ENCODE measurements at regions not wholly inside any gene's neighbourhood (a gene's known extent, or its start where the extent isn't known, plus 50 kb on each side); places are given as distances from the start of the nearest gene placed in this dataset.

- Mint-ChIP-seq H3K4me1 (ENCODE audit: low read depth) (no peaks in the 10 kb centered on the region), H3K27ac (no peak overlapping the region), H3K4me3 (no peak overlapping the region), H3K9me3 (no peaks in the 10 kb centered on the region), H3K36me3 (ENCODE audit: low read depth) (no peaks in the 10 kb centered on the region), H3K27me3 (no peaks in the 10 kb centered on the region)
- intact Hi-C loops (cut with micrococcal nuclease), result no loop called here
Observed at GRCh38 chr4:36747277-36748129, 466.1 kb downstream of the DTHD1 start.

GRCh38 chr4:36753048-36753447, 471.6 kb downstream of the DTHD1 start:
- Mint-ChIP-seq H3K4me3 (no peak overlapping the region), H3K27me3 (no peaks in the 10 kb centered on the region)

DNA sequence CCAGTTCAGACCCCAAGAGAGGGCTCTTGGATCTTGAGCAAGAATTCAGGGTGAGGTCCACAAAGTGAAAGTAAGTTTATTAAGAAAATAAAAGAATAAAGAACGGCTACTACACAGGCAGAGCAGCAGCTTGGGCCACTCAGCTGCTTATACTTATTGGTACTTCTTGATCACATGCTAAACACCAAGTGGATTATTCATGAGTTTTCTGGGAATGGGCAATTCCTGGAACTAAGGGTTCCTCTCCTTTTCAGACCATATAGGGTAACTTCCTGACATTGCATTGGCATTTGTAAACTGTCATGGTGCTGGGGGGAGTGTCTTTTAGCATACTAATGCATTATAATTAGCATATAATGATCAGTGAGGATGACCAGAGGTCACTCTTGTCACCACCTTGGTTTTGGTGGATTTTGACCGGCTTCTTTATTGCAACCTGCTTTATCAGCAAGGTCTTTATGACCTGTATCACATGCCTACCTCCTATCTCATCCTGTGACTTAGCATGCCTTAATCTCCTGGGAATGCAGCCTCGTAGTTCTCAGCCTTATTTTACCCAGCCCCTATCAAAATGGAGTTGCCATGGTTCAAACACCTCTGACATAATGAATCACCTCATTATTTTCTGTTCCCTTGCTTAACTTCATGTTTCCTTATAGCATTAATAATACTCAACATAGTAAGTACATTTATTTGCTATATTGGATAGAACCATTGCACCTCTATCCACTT, 476.3 kb downstream of the DTHD1 start:
- no peaks in the 10 kb centered on the region for H3K27me3 Mint-ChIP-seq
- H3K4me1 Mint-ChIP-seq (ENCODE audit: low read depth), result no peaks in the 10 kb centered on the region
- no peak overlapping the region for H3K4me3 Mint-ChIP-seq
- no peak overlapping the region for H3K27ac Mint-ChIP-seq
- intact Hi-C loops (cut with micrococcal nuclease), result no loop called here
- H3K9me3 Mint-ChIP-seq, result peaks cover 16% of the 10 kb centered on the region
- no peaks in the 10 kb centered on the region for H3K36me3 Mint-ChIP-seq (ENCODE audit: low read depth)

More at GRCh38 chr4:36753048-36753447, 471.6 kb downstream of the DTHD1 start:
- intact Hi-C loops (cut with micrococcal nuclease), result no loop called here
- Mint-ChIP-seq H3K9me3 (no peaks in the 10 kb centered on the region), H3K36me3 (ENCODE audit: low read depth) (no peaks in the 10 kb centered on the region), H3K4me1 (ENCODE audit: low read depth) (no peaks in the 10 kb centered on the region), H3K27ac (no peak overlapping the region)

DNA sequence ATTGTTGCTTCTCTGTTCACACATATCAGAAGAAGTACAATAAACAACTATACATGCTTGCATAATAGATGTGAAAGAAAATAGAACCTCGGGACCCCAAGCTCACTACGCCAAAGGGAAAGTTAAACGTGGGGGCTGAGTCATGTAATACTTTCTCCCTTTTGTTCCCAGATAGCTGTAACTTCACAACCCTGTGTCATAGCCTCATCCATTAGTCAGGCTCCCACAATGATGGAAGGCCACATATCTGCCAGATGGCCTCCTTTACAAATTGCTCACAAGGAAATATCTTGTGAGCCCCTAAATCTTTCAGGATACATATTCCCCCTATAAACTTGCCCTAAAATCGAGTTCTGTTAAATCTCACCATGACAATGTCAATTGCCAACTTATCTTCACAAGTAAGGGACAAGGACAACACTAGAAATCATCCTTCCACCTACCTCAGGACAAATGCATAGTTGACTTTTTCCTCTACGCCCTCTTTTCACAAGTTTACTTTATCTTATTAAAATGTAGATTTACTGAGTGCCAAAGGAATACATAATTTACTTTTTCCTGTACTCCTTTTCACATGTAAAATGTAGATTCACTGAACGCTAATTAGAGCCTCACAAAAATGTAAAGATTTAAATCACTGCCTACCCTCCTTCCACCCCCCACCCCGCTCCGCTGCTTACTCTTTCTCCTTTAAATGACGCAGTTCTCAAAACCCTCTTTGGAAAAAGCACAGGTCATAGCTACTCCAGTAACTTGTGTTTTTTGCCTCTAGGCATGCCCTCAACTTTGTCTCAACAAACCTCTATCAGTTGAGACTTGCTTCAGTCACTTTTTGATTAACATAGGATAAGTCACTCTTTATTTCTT, 477.1 kb downstream of the DTHD1 start:
- Mint-ChIP-seq H3K9me3 (peaks cover 16% of the 10 kb centered on the region), H3K27ac (no peak overlapping the region), H3K4me1 (ENCODE audit: low read depth) (no peaks in the 10 kb centered on the region), H3K27me3 (no peaks in the 10 kb centered on the region), H3K4me3 (no peak overlapping the region), H3K36me3 (ENCODE audit: low read depth) (no peaks in the 10 kb centered on the region)
- intact Hi-C loops (cut with micrococcal nuclease), result no loop called here

- Mint-ChIP-seq H3K4me3 (no peak overlapping the region), H3K9me3 (peaks cover 16% of the 10 kb centered on the region), H3K4me1 (ENCODE audit: low read depth) (no peaks in the 10 kb centered on the region), H3K27ac (no peak overlapping the region), H3K27me3 (no peaks in the 10 kb centered on the region), H3K36me3 (ENCODE audit: low read depth) (no peaks in the 10 kb centered on the region)
- intact Hi-C loops (cut with micrococcal nuclease), result no loop called here
Observed at GRCh38 chr4:36761607-36762006, 480.2 kb downstream of the DTHD1 start.

DNA sequence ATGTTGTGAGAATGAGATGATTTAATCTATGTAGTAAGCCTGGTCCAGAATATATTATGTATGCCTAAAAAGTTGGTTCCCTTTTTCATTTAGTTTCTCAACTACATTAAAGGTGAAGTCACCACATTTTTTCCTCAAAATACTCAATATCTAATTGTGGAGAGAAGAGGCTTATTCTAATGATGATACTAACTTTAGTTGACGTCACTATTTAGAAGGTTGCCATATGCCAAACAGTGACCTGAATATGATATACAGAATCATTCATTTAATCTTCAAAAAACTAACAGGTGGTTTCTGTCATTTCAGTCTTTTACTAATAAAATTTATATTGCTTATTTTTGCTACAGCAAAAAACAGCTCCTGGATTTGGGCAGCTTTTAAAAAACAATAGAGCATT, 480.7 kb upstream of the NWD2 start:
- Mint-ChIP-seq H3K4me1 (ENCODE audit: low read depth) (no peaks in the 10 kb centered on the region), H3K4me3 (no peak overlapping the region), H3K9me3 (peaks cover 16% of the 10 kb centered on the region), H3K27ac (no peak overlapping the region), H3K36me3 (ENCODE audit: low read depth) (no peaks in the 10 kb centered on the region), H3K27me3 (no peaks in the 10 kb centered on the region)
- intact Hi-C loops (cut with micrococcal nuclease), result no loop called here

- H3K9me3 Mint-ChIP-seq, result no peaks in the 10 kb centered on the region
- H3K4me3 Mint-ChIP-seq, result no peak overlapping the region
- intact Hi-C loops (cut with micrococcal nuclease), result no loop called here
- no peak overlapping the region for H3K27ac Mint-ChIP-seq
- no peaks in the 10 kb centered on the region for H3K36me3 Mint-ChIP-seq (ENCODE audit: low read depth)
- no peaks in the 10 kb centered on the region for H3K27me3 Mint-ChIP-seq
- no peaks in the 10 kb centered on the region for H3K4me1 Mint-ChIP-seq (ENCODE audit: low read depth)
Observed at GRCh38 chr4:36767596-36767995, 476.9 kb upstream of the NWD2 start.

DNA sequence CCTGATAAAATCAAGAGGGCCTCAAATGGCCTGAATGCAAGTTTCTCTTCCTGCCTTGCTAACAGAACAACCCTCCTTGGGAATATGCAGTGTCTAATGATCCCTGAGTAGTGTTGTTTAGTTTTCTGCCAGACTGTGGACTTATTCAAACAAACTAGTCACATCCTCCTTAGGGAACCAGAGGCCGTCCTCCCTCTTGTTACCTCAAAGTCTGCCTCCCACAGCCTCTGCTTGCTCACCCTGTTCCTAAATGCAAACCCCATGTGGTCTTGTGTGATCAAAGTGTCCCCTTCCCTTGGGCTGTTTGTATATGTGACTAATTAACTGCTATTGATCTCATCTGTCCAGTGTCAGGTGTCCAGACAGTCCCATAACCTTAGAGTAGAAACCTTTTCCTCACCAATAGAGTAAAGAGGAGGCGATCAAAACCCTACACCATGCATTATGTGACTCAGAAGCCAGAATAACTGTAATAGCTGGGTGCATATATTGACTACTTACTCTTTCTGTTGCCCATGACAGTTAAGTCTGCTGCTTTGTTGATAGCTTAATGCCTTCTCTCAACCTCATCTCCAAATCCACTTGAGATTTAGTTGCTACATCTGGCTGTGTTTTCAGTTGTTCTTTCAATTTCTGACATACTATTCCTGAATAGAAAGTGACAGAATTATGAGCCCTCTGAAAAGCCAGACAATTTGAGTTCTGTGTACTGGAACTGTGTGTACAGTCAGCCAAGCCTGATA, 473.0 kb upstream of the NWD2 start:
- no peak overlapping the region for H3K27ac Mint-ChIP-seq

GRCh38 chr4:36772154-36772516, 472.4 kb upstream of the NWD2 start:
- no peaks in the 10 kb centered on the region for H3K4me1 Mint-ChIP-seq (ENCODE audit: low read depth)
- H3K9me3 Mint-ChIP-seq, result peaks cover under 1% of the 10 kb centered on the region
- H3K4me3 Mint-ChIP-seq, result no peak overlapping the region
- intact Hi-C loops (cut with micrococcal nuclease), result no loop called here
- no peaks in the 10 kb centered on the region for H3K36me3 Mint-ChIP-seq (ENCODE audit: low read depth)
- H3K27me3 Mint-ChIP-seq, result no peaks in the 10 kb centered on the region
- no peak overlapping the region for H3K27ac Mint-ChIP-seq

More for the DNA sequence above, 473.0 kb upstream of the NWD2 start:
- Mint-ChIP-seq H3K4me1 (ENCODE audit: low read depth) (no peaks in the 10 kb centered on the region), H3K9me3 (no peaks in the 10 kb centered on the region), H3K4me3 (no peak overlapping the region), H3K36me3 (ENCODE audit: low read depth) (no peaks in the 10 kb centered on the region), H3K27me3 (no peaks in the 10 kb centered on the region)
- intact Hi-C loops (cut with micrococcal nuclease), result no loop called here

- no peaks in the 10 kb centered on the region for H3K36me3 Mint-ChIP-seq (ENCODE audit: low read depth)
- intact Hi-C loops (cut with micrococcal nuclease), result no loop called here
- H3K27ac Mint-ChIP-seq, result no peak overlapping the region
- no peaks in the 10 kb centered on the region for H3K4me1 Mint-ChIP-seq (ENCODE audit: low read depth)
- H3K27me3 Mint-ChIP-seq, result no peaks in the 10 kb centered on the region
- no peak overlapping the region for H3K4me3 Mint-ChIP-seq
- peaks cover 6% of the 10 kb centered on the region for H3K9me3 Mint-ChIP-seq
Observed at GRCh38 chr4:36773467-36773866, 471.1 kb upstream of the NWD2 start.

DNA sequence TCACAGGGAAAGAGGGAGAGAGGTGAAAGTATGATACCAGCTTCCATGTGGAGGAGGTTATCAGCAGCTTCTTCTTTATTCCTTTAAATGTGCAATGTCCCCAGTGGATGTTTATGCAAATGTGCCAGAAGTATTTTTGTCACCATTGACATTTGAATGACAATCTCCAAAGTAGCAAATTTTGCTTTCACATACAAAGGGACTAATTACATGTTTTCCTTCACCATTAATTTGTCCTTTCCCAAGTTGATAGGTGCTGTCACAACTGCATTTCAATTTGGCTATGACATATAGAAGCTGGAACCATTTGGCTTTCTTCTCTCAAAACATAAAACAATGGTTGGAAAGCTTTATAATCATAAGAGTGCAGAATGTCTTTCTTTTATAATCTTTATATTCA, 469.0 kb upstream of the NWD2 start:
- Mint-ChIP-seq H3K36me3 (ENCODE audit: low read depth) (no peaks in the 10 kb centered on the region), H3K4me1 (ENCODE audit: low read depth) (no peaks in the 10 kb centered on the region), H3K27ac (no peak overlapping the region), H3K27me3 (no peaks in the 10 kb centered on the region), H3K9me3 (peaks cover 6% of the 10 kb centered on the region), H3K4me3 (no peak overlapping the region)
- intact Hi-C loops (cut with micrococcal nuclease), result no loop called here

DNA sequence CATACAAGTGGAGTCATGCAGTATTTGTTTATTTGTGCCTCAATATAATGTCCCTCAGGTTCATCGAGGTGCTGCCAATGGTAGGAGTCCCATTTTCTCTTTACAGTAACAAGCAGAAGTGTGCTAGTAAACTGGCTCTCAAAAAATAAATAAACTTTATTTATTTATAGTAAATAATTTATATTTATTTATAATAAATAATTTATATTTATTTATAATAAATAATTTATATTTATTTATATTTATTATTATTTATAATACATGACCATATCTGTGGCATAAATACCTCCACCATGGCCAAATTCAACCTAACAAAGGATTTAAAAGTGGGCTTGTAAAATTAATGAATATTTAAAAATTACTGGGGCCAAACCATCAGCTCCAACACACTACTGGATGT, 464.9 kb upstream of the NWD2 start:
- Mint-ChIP-seq H3K36me3 (ENCODE audit: low read depth) (no peaks in the 10 kb centered on the region), H3K9me3 (peaks cover 6% of the 10 kb centered on the region), H3K4me3 (no peak overlapping the region), H3K4me1 (ENCODE audit: low read depth) (no peaks in the 10 kb centered on the region), H3K27me3 (no peaks in the 10 kb centered on the region), H3K27ac (no peak overlapping the region)
- intact Hi-C loops (cut with micrococcal nuclease), result no loop called here

- no peak overlapping the region for H3K27ac Mint-ChIP-seq
- H3K27me3 Mint-ChIP-seq, result no peaks in the 10 kb centered on the region
- no peaks in the 10 kb centered on the region for H3K36me3 Mint-ChIP-seq (ENCODE audit: low read depth)
- no peaks in the 10 kb centered on the region for H3K4me1 Mint-ChIP-seq (ENCODE audit: low read depth)
- intact Hi-C loops (cut with micrococcal nuclease), result no loop called here
- no peak overlapping the region for H3K4me3 Mint-ChIP-seq
- H3K9me3 Mint-ChIP-seq, result no peaks in the 10 kb centered on the region
Observed at GRCh38 chr4:36785973-36786372, 458.6 kb upstream of the NWD2 start.
